Heart right ventricle (tissue), 16 donors: ENCODE measurements at regions not wholly inside any gene's neighbourhood (a gene's known extent, or its start where the extent isn't known, plus 50 kb on each side); places are given as distances from the start of the nearest gene placed in this dataset.
"Not testable (repeated sequence)": the region's sequence is repeated elsewhere in the genome, so short reads cannot be mapped to it uniquely, and the experiment has no call there.

ENCODE experiments used
- ATAC-seq, 8 donors: fragments of 200-7000 bp; cut with Tn5 transposase; one replicate each; pipeline ENCODE4 v1.9.1; 2020; ENCODE audit warnings: mild to moderate bottlenecking in 8 of 8, moderate library complexity in 8 of 8, moderate number of reproducible peaks in 1 of 8
- DNase-seq, 2 donors: peaks; one replicate each; pipeline ENCODE4 v3.0.0-alpha.2; 2020
- H3K27ac ChIP-seq, 10 donors: fragments of 200-600 bp; sonication (generic) in 2 of 10; one replicate each; pipeline versions ENCODE4 v1.5.0 to v1.8.0; 2020 to 2022; ENCODE audit warnings: mild to moderate bottlenecking in 3 of 10
- H3K27me3 ChIP-seq, 7 donors: fragments of 200-600 bp; one replicate each; pipeline ENCODE4 v1.8.0; 2021 to 2022; ENCODE audit warnings: mild to moderate bottlenecking in 2 of 7
- H3K36me3 ChIP-seq, 9 donors: fragments of 200-600 bp; sonication (generic) in 1 of 9; one replicate each; pipeline versions ENCODE4 v1.5.0 to v1.8.0; 2020 to 2022; ENCODE audit warnings: mild to moderate bottlenecking in 2 of 9
- H3K4me1 ChIP-seq, 9 donors: fragments of 200-600 bp; sonication (generic) in 1 of 9; one replicate each; pipeline versions ENCODE4 v1.5.0 to v1.8.0; 2020 to 2022; ENCODE audit warnings: mild to moderate bottlenecking in 4 of 9
- H3K4me3 ChIP-seq, 10 donors: fragments of 200-600 bp; sonication (generic) in 2 of 10; one replicate each; pipeline versions ENCODE4 v1.5.0 to v1.8.0; 2020 to 2022; ENCODE audit warnings: mild to moderate bottlenecking in 7 of 10, moderate library complexity in 2 of 10
- H3K9me3 ChIP-seq, 11 donors: fragments of 200-600 bp in 10 of 11; sonication (generic) in 2 of 11; one replicate each; pipeline versions ENCODE4 v1.5.0 to v1.8.0; 2013 to 2022; ENCODE audit warnings: mild to moderate bottlenecking in 2 of 11, control low read depth in 1 of 11, moderate library complexity in 1 of 11
- WGBS, 2 donors: extraction: QIAGEN DNeasy Blood & Tissue Kit; methylation state at CpG; one replicate each; pipeline ENCODE4 v1.1.7; 2013; ENCODE audit warnings: inconsistent platforms in 1 of 2; 5-methylcytosine and 5-hydroxymethylcytosine counted together
- intact Hi-C, 10 donors: fragments of 100-400 bp; cut with DNase I; formaldehyde crosslinking; loops; one replicate each; pipeline versions ENCODE4 v1.11.1 to v1.14.2; 2022
- TF ChIP-seq, protein P1 (sequence below), 9 donors: fragments of 200-600 bp; sonication (generic) in 2 of 9; IDR thresholded peaks; one replicate each; pipeline versions ENCODE4 v1.5.0 to v1.8.0; 2021 to 2022; ENCODE audit warnings: antibody characterized with exemption in 9 of 9, mild to moderate bottlenecking in 5 of 9, moderate library complexity in 1 of 9
- donor health status: Arrhythmogenic right ventricular cardiomyopathy.
- donor health status: ischemic (EF 13 %, LVEDD 7.1; RV severe dilation, severe dysfunction).
- donor health status: healthy with polysubstance abuse.
- donor health status: DM: no; HTN: yes; CAD: no.
- donor health status: DM: no; HTN: no; CAD: no.
- donor health status: ischemic (EF 25% LVEDD 6.9; RV normal size, moderate dysfunction).
- donor health status: ischemic (EF 25% LVEDD 5.7; RV mildly dilated, moderate dysfunction).
- donor health status: healthy.
- donor health status: DM: yes; HTN: yes; CAD: no.
- donor health status: Ischemic cardiomyopathy.
- donor health status: ischemic (EF 35%, LVEDD 5.7; RV mildly dilated, moderate dysfunction).
- donor health status: nonischemic (EF 11% LVEDD 7.7; RV severe dilation, severe dysfunction).
- donor health status: DM: yes; HTN: yes; CAD: no.
- donor health status: PGD.
- donor health status: ischemic (EF 29% LVEDD 5.4; RV normal size, mild dysfunction).
- donor health status: nonischemic (EF 23%, LVEDD 6.1; RV moderate dilation, normal function).

DNA sequence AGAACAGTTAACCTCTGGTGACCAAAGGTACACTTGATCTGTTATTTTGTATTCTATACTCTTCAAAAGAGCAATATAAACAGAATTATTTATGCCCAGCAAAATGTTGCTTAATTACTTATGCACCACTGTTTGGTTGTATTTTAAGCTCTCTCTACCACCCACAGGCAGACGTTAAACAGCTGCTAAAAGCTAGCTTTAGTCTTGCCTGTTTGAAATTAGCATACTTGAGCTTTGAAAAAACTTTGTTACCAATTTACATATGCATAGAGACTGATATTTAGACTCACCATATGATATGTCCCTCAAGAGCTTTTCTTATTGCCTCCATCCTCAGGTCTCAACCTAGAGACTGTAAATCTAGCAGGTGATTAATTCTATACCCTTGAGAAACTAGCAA lies 426.9 kb downstream of the NR4A2 start:
- H3K27ac ChIP-seq: no peak overlapping the region
- peaks cover 0 to 3% (median 0%) of the 10 kb centered on the region in 7 donors for H3K27me3 ChIP-seq
- ATAC-seq (no peak), DNase-seq (no peak)
- H3K4me1 ChIP-seq: no peaks in the 10 kb centered on the region
- TF ChIP-seq, protein P1, sequence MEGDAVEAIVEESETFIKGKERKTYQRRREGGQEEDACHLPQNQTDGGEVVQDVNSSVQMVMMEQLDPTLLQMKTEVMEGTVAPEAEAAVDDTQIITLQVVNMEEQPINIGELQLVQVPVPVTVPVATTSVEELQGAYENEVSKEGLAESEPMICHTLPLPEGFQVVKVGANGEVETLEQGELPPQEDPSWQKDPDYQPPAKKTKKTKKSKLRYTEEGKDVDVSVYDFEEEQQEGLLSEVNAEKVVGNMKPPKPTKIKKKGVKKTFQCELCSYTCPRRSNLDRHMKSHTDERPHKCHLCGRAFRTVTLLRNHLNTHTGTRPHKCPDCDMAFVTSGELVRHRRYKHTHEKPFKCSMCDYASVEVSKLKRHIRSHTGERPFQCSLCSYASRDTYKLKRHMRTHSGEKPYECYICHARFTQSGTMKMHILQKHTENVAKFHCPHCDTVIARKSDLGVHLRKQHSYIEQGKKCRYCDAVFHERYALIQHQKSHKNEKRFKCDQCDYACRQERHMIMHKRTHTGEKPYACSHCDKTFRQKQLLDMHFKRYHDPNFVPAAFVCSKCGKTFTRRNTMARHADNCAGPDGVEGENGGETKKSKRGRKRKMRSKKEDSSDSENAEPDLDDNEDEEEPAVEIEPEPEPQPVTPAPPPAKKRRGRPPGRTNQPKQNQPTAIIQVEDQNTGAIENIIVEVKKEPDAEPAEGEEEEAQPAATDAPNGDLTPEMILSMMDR (IDR thresholded peaks at IDR 0.05): no peak
- intact Hi-C loops: no loop called here
- no peaks in the 10 kb centered on the region for H3K9me3 ChIP-seq
- WGBS, 2 donors: 12 to 28% methylated on average over 1 of the region's 1 CpG
- H3K36me3 ChIP-seq: no peaks in the 10 kb centered on the region
- no peak overlapping the region for H3K4me3 ChIP-seq

DNA sequence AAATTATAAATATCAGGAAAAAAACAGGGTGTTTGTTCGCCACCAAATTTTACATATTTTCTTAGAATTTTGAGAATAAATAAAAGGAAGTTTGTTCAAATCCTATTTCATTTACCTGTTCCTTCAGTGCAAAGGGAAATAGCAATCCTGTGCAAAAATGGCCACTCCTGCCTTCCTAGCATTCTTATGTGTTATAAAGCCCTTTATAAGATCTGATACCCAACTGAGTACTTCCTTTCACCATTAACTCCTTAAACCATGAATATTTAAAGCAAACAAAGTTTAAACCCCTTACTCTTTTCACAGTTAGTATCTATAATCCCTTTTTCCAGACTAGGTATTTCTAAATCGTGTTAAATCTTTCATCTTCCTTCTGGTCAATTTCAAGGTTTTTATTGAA lies 427.8 kb downstream of the NR4A2 start:
- Histone ChIP-seq H3K36me3 (no peaks in the 10 kb centered on the region), H3K27me3 (peaks cover 0 to 3% (median 0%) of the 10 kb centered on the region in 7 donors), H3K4me3 (no peak overlapping the region), H3K4me1 (no peaks in the 10 kb centered on the region), H3K9me3 (no peaks in the 10 kb centered on the region), H3K27ac (no peak overlapping the region)
- intact Hi-C loops: no loop called here
- TF ChIP-seq, protein P1 (IDR thresholded peaks at IDR 0.05): no peak
- 66 to 70% methylated on average over 2 of the region's 2 CpGs for WGBS, 2 donors
- DNase-seq (no peak), ATAC-seq (no peak)

DNA sequence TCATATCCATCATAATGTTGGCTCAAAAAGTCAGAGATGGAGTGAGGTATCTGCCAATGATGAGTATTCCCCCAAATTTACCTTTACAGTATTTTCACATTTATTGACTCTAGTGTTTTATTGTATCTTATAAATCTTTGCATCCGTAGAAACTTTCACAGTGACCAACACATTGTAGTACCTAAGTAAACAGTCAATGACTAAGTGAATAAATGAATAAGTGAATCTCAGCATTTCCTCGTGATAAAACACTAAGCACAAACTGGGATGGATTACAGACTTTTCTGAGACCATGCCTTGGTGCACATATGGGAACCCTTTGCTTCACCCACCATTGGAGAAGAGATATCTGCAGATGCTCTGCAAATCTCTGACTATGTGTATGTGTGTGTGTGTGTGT lies 429.9 kb downstream of the NR4A2 start:
- no peaks in the 10 kb centered on the region for H3K27me3 ChIP-seq
- H3K9me3 ChIP-seq: no peaks in the 10 kb centered on the region
- no peak overlapping the region for H3K27ac ChIP-seq
- 82 to 91% methylated on average over 2 of the region's 2 CpGs for WGBS, 2 donors
- ATAC-seq: no peak
- no peak overlapping the region for H3K4me3 ChIP-seq
- TF ChIP-seq, protein P1 (IDR thresholded peaks at IDR 0.05): no peak
- no peaks in the 10 kb centered on the region for H3K4me1 ChIP-seq
- DNase-seq: no peak
- intact Hi-C loops: no loop called here
- no peaks in the 10 kb centered on the region for H3K36me3 ChIP-seq

DNA sequence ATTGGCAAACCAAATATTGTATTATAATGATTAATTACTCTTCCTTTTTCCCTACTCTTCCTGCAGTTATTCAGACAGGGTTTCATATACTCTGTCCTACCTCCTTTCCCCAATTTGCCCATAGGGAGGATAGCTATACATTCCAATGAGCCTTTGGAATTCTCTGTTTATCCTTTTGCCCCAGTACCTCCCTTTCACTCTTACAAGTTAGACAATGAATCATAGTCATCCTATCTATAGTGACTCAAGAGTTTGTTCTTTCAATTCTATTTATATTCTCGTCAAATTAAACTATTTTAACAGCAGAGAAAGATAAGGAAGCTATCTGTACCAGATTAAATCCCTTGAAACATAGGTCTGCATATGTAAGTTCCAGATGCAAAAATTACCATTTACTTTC lies 437.5 kb downstream of the NR4A2 start:
- H3K4me1 ChIP-seq: no peaks in the 10 kb centered on the region
- H3K36me3 ChIP-seq: no peaks in the 10 kb centered on the region
- intact Hi-C loops: no loop called here
- no peak for DNase-seq
- no peak overlapping the region for H3K27ac ChIP-seq
- ATAC-seq: no peak
- H3K27me3 ChIP-seq: no peaks in the 10 kb centered on the region
- WGBS, 2 donors: 2% methylated on average over 1 of the region's 1 CpG
- H3K9me3 ChIP-seq: peaks cover 0 to 16% (median 7%) of the 10 kb centered on the region in 11 donors
- no peak overlapping the region for H3K4me3 ChIP-seq
- TF ChIP-seq, protein P1 (IDR thresholded peaks at IDR 0.05): no peak

DNA sequence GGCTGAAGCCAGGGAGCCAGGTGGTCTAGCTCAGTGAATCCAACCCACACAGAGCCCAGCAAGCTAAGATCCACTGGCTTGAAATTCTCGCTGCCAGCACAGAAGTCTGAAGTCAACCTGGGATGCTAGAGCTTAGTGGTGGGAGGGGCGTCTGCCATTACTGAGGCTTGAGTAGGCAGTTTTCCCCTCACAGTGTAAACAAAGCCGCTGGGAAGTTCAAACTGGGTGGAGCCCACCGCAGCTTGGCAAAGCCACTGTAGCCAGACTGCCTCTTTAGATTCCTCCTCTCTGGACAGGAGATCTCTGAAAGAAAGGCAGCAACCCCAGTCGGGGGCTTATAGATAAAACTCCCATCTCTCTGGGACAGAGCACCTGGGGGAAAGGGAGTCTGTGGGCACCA lies 452.1 kb downstream of the NR4A2 start:
- H3K36me3 ChIP-seq, H3K4me3 ChIP-seq, ATAC-seq, intact Hi-C loops, DNase-seq, H3K4me1 ChIP-seq, H3K27ac ChIP-seq, H3K27me3 ChIP-seq: not testable (repeated sequence)
- peaks cover 0 to 66% (median 13%) of the 10 kb centered on the region in 11 donors for H3K9me3 ChIP-seq
- 68 to 75% methylated on average over 5 of the region's 5 CpGs for WGBS, 2 donors

DNA sequence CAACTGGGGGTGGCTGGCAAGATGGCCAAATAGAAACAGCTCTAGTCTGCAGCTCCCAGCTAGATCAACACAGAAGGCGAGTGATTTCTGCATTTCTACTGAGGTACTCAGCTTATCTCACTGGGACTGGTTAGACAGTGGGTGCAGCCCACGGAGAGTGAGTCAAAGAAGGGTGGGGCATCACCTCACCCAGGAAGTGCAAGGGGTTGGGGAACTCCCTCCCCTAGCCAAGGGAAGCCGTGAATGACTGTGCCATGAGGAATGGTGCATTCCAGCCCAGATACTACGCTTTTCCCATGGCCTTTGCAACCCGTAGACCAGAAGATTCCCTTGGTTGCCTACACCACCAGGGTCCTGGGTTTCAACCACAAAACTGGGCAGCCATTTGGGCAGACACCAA lies 452.6 kb downstream of the NR4A2 start:
- H3K36me3 ChIP-seq, H3K4me1 ChIP-seq, ATAC-seq, intact Hi-C loops, DNase-seq, H3K4me3 ChIP-seq, H3K27ac ChIP-seq, H3K27me3 ChIP-seq: not testable (repeated sequence)
- 73% methylated on average over 5 of the region's 5 CpGs for WGBS, 2 donors
- H3K9me3 ChIP-seq: peaks cover 0 to 66% (median 18%) of the 10 kb centered on the region in 11 donors
